ENCODE measurements at regions not wholly inside any gene's neighbourhood (a gene's known extent, or its start where the extent isn't known, plus 50 kb on each side); places are given as distances from the start of the nearest gene placed in this dataset.

GRCh38 chr2:41958775-41959174 lies 89.0 kb upstream of the PKDCC start:
- TF ChIP-seq POLR2AphosphoS2 (conservative IDR thresholded peaks at IDR 0.05; ENCODE audit: low read length): no peak
- no peak for TF ChIP-seq CTCF (IDR thresholded peaks at IDR 0.05)
- no peak for TF ChIP-seq MAZ (IDR thresholded peaks at IDR 0.05; ENCODE audit: borderline replicate concordance, low read depth, low read length)
- TF ChIP-seq NFE2L2 (conservative IDR thresholded peaks at IDR 0.05; ENCODE audit: low read length): no peak
- TF ChIP-seq HDAC2 (IDR thresholded peaks at IDR 0.05): no peak
- no peak for TF ChIP-seq JUN (IDR thresholded peaks at IDR 0.05)
- no peak for TF ChIP-seq EP300 (IDR thresholded peaks at IDR 0.05)
- no peak for TF ChIP-seq HMGXB4 (CRISPR knock-in tag; IDR thresholded peaks at IDR 0.05; ENCODE audit: borderline replicate concordance)
- no peak for TF ChIP-seq HOXA7 (CRISPR knock-in tag; IDR thresholded peaks at IDR 0.05)
- TF ChIP-seq, protein P1, sequence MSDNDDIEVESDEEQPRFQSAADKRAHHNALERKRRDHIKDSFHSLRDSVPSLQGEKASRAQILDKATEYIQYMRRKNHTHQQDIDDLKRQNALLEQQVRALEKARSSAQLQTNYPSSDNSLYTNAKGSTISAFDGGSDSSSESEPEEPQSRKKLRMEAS (IDR thresholded peaks at IDR 0.05): no peak
- TF ChIP-seq CHD2 (IDR thresholded peaks at IDR 0.05; ENCODE audit: low read length, partially characterized antibody): no peak
- TF ChIP-seq POLR2A (IDR thresholded peaks at IDR 0.05; ENCODE audit: low read length): no peak

Data from A549 (cell line).